Left lung (tissue), 4 donors: ENCODE measurements at regions not wholly inside any gene's neighbourhood (a gene's known extent, or its start where the extent isn't known, plus 50 kb on each side); places are given as distances from the start of the nearest gene placed in this dataset.

ENCODE experiments used
- ATAC-seq: fragments of 200-7000 bp; cut with Tn5 transposase; one replicate; pipeline ENCODE4 v1.9.1; 2020; ENCODE audit warnings: moderate library complexity
- DNase-seq, 4 donors: peaks; one replicate each; pipeline ENCODE4 v3.0.0-alpha.2; 2013 to 2020
- H3K27ac ChIP-seq, 2 donors: fragments of 200-600 bp; sonication (generic) in 1 of 2; one replicate each; pipeline versions ENCODE4 v1.5.0 to v1.8.0; 2020 to 2021
- H3K27me3 ChIP-seq, 2 donors: fragments of 200-600 bp; sonication (generic) in 1 of 2; one replicate each; pipeline versions ENCODE4 v1.5.0 to v1.8.0; 2020 to 2021
- H3K36me3 ChIP-seq, 2 donors: fragments of 200-600 bp; sonication (generic) in 1 of 2; one replicate each; pipeline versions ENCODE4 v1.5.0 to v1.8.0; 2020 to 2021
- H3K4me1 ChIP-seq, 2 donors: fragments of 200-600 bp; one replicate each; pipeline ENCODE4 v1.8.0; 2021
- H3K4me3 ChIP-seq, 2 donors: fragments of 200-600 bp; sonication (generic) in 1 of 2; one replicate each; pipeline versions ENCODE4 v1.5.0 to v1.8.0; 2020 to 2021; ENCODE audit warnings: mild to moderate bottlenecking in 1 of 2
- H3K9me3 ChIP-seq, 2 donors: fragments of 200-600 bp; sonication (generic) in 1 of 2; one replicate each; pipeline versions ENCODE4 v1.5.0 to v1.8.0; 2020 to 2021
- intact Hi-C, 2 donors: fragments of 100-400 bp; cut with DNase I; formaldehyde crosslinking; loops; one replicate each; pipeline versions ENCODE4 v1.11.2 to v1.14.2; 2022
- TF ChIP-seq, protein P1 (sequence below), 2 donors: fragments of 200-600 bp; sonication (generic) in 1 of 2; IDR thresholded peaks; one replicate each; pipeline versions ENCODE4 v1.5.0 to v1.8.0; 2021; ENCODE audit warnings: antibody characterized with exemption in 2 of 2
- donor health status: DM: no; HTN: yes; CAD: no.
- donor health status: DM: no; HTN: no; CAD: no.

DNA sequence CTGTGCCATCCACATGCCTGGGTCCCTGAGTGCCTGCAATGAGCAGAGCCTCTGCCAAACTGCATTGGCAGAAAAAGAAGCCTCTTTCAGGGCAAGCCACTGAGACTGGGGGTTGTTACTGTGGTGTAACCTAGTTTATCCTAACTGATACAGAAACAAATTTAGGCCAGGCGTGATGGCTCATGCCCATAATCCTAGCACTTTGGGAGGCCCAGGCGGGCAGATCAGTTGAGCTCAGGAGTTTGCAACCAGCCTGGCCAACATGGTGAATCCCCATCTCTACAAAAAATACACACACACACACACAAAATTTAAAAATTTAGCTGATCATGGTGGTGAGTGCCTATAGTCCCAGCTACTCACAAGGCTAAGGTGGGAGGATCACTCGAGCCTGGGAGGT, 221.6 kb downstream of the TBC1D2B start:
- no peak for ATAC-seq
- H3K36me3 ChIP-seq: no peaks in the 10 kb centered on the region
- H3K27me3 ChIP-seq: peaks cover 0 to 23% of the 10 kb centered on the region in 2 donors
- TF ChIP-seq, protein P1, sequence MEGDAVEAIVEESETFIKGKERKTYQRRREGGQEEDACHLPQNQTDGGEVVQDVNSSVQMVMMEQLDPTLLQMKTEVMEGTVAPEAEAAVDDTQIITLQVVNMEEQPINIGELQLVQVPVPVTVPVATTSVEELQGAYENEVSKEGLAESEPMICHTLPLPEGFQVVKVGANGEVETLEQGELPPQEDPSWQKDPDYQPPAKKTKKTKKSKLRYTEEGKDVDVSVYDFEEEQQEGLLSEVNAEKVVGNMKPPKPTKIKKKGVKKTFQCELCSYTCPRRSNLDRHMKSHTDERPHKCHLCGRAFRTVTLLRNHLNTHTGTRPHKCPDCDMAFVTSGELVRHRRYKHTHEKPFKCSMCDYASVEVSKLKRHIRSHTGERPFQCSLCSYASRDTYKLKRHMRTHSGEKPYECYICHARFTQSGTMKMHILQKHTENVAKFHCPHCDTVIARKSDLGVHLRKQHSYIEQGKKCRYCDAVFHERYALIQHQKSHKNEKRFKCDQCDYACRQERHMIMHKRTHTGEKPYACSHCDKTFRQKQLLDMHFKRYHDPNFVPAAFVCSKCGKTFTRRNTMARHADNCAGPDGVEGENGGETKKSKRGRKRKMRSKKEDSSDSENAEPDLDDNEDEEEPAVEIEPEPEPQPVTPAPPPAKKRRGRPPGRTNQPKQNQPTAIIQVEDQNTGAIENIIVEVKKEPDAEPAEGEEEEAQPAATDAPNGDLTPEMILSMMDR (IDR thresholded peaks at IDR 0.05): no peak
- peaks cover 0 to 1% of the 10 kb centered on the region in 2 donors for H3K9me3 ChIP-seq
- no peak overlapping the region for H3K4me3 ChIP-seq
- no peak overlapping the region for H3K27ac ChIP-seq
- peak in 2 of 4 donors; percentile 7 to 8 for DNase-seq
- intact Hi-C loops: no loop called here
- H3K4me1 ChIP-seq: no peaks in the 10 kb centered on the region

DNA sequence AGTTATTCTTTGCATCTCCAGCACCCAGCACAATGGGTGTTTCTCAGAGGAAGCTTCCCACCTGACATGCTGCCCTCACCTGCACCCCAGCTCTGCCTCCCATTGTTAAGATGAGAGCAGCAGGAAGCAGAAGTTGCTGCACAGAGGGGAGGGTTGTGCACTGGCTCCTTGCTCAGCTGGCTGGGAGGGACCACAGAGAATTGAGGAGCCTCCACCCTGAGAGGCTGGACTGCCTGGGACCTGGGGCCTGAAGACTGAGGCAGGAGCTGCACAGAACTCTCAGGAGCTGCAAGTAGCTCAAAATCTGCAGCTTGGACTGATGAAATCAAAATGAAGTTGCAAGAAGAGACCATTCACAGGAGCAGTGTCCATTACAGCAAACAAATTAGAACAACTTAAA, 222.3 kb upstream of the LINGO1 start:
- peak in 1 of 4 donors; percentile 11 for DNase-seq
- Histone ChIP-seq H3K9me3 (peaks cover 0 to 9% of the 10 kb centered on the region in 2 donors), H3K36me3 (no peaks in the 10 kb centered on the region), H3K27ac (no peak overlapping the region), H3K27me3 (peaks cover 0 to 30% of the 10 kb centered on the region in 2 donors), H3K4me1 (no peaks in the 10 kb centered on the region), H3K4me3 (no peak overlapping the region)
- TF ChIP-seq, protein P1 (IDR thresholded peaks at IDR 0.05): no peak
- ATAC-seq: no peak
- intact Hi-C loops: no loop called here

DNA sequence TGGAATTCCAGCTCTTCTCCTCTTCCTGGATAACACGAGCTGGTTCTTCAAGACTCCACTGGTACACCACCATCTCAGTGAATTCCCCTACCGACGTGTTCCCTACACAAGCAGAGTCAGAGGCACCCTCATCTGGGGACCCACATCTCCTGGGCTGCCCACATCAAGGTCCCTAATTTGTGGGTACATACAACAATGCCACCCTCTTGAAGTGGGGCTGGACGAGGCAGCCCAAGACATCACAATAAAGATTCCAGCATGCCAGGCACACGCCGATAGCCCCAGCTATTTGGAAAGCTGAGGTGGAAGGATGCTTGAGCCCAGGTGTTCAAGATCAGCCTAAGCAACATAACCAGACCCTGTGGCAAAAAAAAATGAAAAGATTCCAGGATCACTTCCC, 221.2 kb upstream of the LINGO1 start:
- Histone ChIP-seq H3K27ac (no peak overlapping the region), H3K27me3 (peaks cover 0 to 34% of the 10 kb centered on the region in 2 donors), H3K4me1 (no peaks in the 10 kb centered on the region), H3K36me3 (no peaks in the 10 kb centered on the region), H3K9me3 (peaks cover 0 to 10% of the 10 kb centered on the region in 2 donors), H3K4me3 (no peak overlapping the region)
- intact Hi-C loops: no loop called here
- TF ChIP-seq, protein P1 (IDR thresholded peaks at IDR 0.05): no peak
- DNase-seq (peak in 2 of 4 donors; percentile 10 to 17), ATAC-seq (no peak)

DNA sequence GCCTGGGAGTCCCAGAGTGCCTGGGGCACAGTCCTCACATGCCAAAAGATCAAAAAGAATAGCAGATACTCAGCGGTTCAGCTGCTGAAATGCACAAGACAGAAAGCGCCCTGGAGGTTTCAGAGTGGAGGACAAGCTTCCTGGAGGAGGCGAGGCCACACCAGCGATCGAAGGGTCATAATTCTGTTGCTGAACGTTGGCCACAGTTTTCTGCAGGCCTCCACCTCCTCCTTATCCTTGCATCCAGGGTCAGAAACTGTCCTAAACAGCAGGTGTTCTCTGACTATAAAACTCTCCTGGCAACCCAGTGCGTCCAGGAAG, 220.3 kb upstream of the LINGO1 start:
- H3K27me3 ChIP-seq: peaks cover 0 to 44% of the 10 kb centered on the region in 2 donors
- ATAC-seq (no peak), DNase-seq (no peak)
- peaks cover 0 to 10% of the 10 kb centered on the region in 2 donors for H3K9me3 ChIP-seq
- intact Hi-C loops: no loop called here
- no peaks in the 10 kb centered on the region for H3K4me1 ChIP-seq
- TF ChIP-seq, protein P1 (IDR thresholded peaks at IDR 0.05): no peak
- H3K36me3 ChIP-seq: no peaks in the 10 kb centered on the region
- no peak overlapping the region for H3K4me3 ChIP-seq
- no peak overlapping the region for H3K27ac ChIP-seq

DNA sequence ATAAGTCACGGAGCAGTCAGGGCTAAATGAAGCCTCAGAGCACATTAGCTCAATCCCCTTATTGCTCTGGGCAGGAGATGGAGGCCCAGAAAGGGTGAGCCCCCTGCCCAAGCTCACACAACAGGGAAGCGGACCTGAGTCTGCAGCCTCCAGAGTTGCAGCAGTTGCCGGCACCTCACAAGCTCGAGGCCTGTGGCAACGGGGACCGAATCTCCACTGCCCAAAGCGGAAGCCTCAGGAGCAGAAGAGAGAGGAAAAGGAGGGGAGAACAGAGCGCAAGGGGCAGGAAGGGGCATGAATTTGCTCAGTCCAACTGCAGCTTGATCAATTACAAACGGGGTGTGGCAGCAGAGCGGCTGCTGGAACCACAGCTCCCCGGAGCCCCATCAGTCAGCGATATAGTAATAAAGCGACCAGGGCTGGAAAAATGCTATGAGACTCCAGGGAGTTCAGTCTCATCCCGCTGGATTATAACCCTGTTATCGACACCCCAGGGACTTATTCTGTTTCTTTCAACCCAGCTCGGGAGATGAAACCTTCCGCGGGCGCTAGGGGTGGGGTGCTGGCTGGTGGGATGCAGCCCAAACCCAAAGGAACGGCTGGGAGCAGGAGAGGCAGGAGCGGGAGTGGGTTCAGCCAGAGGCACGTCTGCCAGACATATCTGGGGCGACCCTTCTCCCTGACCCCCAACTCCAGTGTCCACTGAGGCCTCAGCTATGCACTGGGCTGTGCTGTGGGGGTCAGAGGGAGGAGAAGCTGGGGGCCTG, 219.7 kb upstream of the LINGO1 start:
- Histone ChIP-seq H3K36me3 (no peaks in the 10 kb centered on the region), H3K27me3 (peaks cover 0 to 49% of the 10 kb centered on the region in 2 donors), H3K9me3 (peaks cover 0 to 10% of the 10 kb centered on the region in 2 donors), H3K4me1 (no peaks in the 10 kb centered on the region), H3K27ac (no peak overlapping the region), H3K4me3 (no peak overlapping the region)
- peak in 1 of 4 donors; percentile 7 for DNase-seq
- no peak for ATAC-seq
- TF ChIP-seq, protein P1 (IDR thresholded peaks at IDR 0.05): no peak
- intact Hi-C loops: no loop called here
